Fibroblast of lung (primary cell): ENCODE measurements at regions not wholly inside any gene's neighbourhood (a gene's known extent, or its start where the extent isn't known, plus 50 kb on each side); places are given as distances from the start of the nearest gene placed in this dataset.

ENCODE experiments used
- DNase-seq, 2 donors: peaks; one replicate each; pipeline versions ENCODE4 v3.0.0 to v3.0.0-alpha.2; 2010; ENCODE audit warnings: low read depth in 2 of 2
- H2AFZ ChIP-seq: 2 replicates; pipeline ENCODE4 v1.5.1; 2012; ENCODE audit warnings: low read length, control low read depth, inconsistent platforms
- H3K27ac ChIP-seq: 2 replicates; pipeline ENCODE4 v1.5.1; 2011; ENCODE audit warnings: low read length, control low read depth; ENCODE audit not compliant: insufficient read depth
- H3K27me3 ChIP-seq: 2 replicates; pipeline ENCODE4 v1.5.1; 2011; ENCODE audit warnings: mild to moderate bottlenecking, low read length; ENCODE audit not compliant: control insufficient read depth, insufficient read depth
- H3K36me3 ChIP-seq: 2 replicates; pipeline ENCODE4 v1.5.1; 2011; ENCODE audit warnings: low read length; ENCODE audit not compliant: control insufficient read depth, insufficient read depth
- H3K4me1 ChIP-seq: 2 replicates; pipeline ENCODE4 v1.5.1; 2011; ENCODE audit warnings: low read length; ENCODE audit not compliant: control insufficient read depth, insufficient read depth; ENCODE audit errors: extremely low read depth
- H3K4me2 ChIP-seq: 2 replicates; pipeline ENCODE4 v1.5.1; 2011; ENCODE audit warnings: low read length, control low read depth; ENCODE audit not compliant: insufficient read depth; ENCODE audit errors: extremely low read depth
- H3K4me3 ChIP-seq, 4 experiments: fragments of 200-600 bp in 1 of 4; sonication (generic) in 1 of 4; replicated peaks in 1 of 4; 2 replicates each; pipeline ENCODE4 v1.5.1; 2011 to 2016; ENCODE audit warnings: low read length in 4 of 4, low read depth in 3 of 4, mild to moderate bottlenecking in 3 of 4, control low read depth in 2 of 4, inconsistent platforms in 1 of 4, mixed read lengths in 1 of 4; ENCODE audit not compliant: insufficient read depth in 1 of 4; ENCODE audit errors: control extremely low read depth in 1 of 4
- H3K79me2 ChIP-seq: 2 replicates; pipeline ENCODE4 v1.5.1; 2012; ENCODE audit warnings: mild to moderate bottlenecking, low read length, inconsistent platforms; ENCODE audit not compliant: control insufficient read depth, insufficient read depth
- H3K9ac ChIP-seq: 2 replicates; pipeline ENCODE4 v1.5.1; 2011; ENCODE audit warnings: mild to moderate bottlenecking, low read length, control low read depth; ENCODE audit not compliant: insufficient read depth
- H3K9me3 ChIP-seq: 2 replicates; pipeline ENCODE4 v1.5.1; 2012; ENCODE audit warnings: low read depth, low read length; ENCODE audit not compliant: control insufficient read depth, insufficient read depth
- H4K20me1 ChIP-seq: 2 replicates; pipeline ENCODE4 v1.5.1; 2011; ENCODE audit warnings: low read length; ENCODE audit not compliant: control insufficient read depth, insufficient read depth; ENCODE audit errors: extremely low read depth
- EZH2 ChIP-seq: IDR thresholded peaks from 2 replicates; pipeline ENCODE4 v1.5.1; 2012; ENCODE audit warnings: low read length, control low read depth, mild to moderate bottlenecking; ENCODE audit errors: missing control alignments
- TF ChIP-seq, protein P1 (sequence below), 2 donors: IDR thresholded peaks in 1 of 2; conservative IDR thresholded peaks in 1 of 2; 1 replicate in 1 of 2; 2 replicates in 1 of 2; pipeline ENCODE4 v1.5.1; 2011 to 2012; ENCODE audit warnings: low read length in 2 of 2, control low read depth in 1 of 2, inconsistent platforms in 1 of 2, low read depth in 1 of 2, mild to moderate bottlenecking in 1 of 2

- H3K4me1 ChIP-seq = no peaks in the 10 kb centered on the region
- no peaks in the 10 kb centered on the region for H3K27me3 ChIP-seq
- no peak for DNase-seq
- no peaks in the 10 kb centered on the region for H4K20me1 ChIP-seq
- H3K36me3 ChIP-seq = no peaks in the 10 kb centered on the region
- no peaks in the 10 kb centered on the region for H3K9me3 ChIP-seq
- TF ChIP-seq, protein P1, sequence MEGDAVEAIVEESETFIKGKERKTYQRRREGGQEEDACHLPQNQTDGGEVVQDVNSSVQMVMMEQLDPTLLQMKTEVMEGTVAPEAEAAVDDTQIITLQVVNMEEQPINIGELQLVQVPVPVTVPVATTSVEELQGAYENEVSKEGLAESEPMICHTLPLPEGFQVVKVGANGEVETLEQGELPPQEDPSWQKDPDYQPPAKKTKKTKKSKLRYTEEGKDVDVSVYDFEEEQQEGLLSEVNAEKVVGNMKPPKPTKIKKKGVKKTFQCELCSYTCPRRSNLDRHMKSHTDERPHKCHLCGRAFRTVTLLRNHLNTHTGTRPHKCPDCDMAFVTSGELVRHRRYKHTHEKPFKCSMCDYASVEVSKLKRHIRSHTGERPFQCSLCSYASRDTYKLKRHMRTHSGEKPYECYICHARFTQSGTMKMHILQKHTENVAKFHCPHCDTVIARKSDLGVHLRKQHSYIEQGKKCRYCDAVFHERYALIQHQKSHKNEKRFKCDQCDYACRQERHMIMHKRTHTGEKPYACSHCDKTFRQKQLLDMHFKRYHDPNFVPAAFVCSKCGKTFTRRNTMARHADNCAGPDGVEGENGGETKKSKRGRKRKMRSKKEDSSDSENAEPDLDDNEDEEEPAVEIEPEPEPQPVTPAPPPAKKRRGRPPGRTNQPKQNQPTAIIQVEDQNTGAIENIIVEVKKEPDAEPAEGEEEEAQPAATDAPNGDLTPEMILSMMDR (conservative IDR thresholded peaks at IDR 0.05 in 1 of 2, IDR thresholded peaks at IDR 0.05 in 1 of 2; ENCODE audit: low read depth in 1 of 2, low read length in 2 of 2) = no peak
- TF ChIP-seq EZH2 = no peak
- H3K4me2 ChIP-seq = no peak overlapping the region
- H2AFZ ChIP-seq = no peak overlapping the region
- no peaks in the 10 kb centered on the region for H3K79me2 ChIP-seq
- no peak overlapping the region for H3K4me3 ChIP-seq
- no peak overlapping the region for H3K27ac ChIP-seq
- H3K9ac ChIP-seq = no peak overlapping the region
Measured at GRCh38 chr2:65799141-65799854, 366.9 kb upstream of the SPRED2 start.

- H3K9ac ChIP-seq = no peak overlapping the region
- no peak overlapping the region for H3K27ac ChIP-seq
- no peak for DNase-seq
- no peak overlapping the region for H2AFZ ChIP-seq
- H3K36me3 ChIP-seq = no peaks in the 10 kb centered on the region
- H3K27me3 ChIP-seq = no peaks in the 10 kb centered on the region
- H3K79me2 ChIP-seq = no peaks in the 10 kb centered on the region
- no peaks in the 10 kb centered on the region for H3K4me1 ChIP-seq
- no peaks in the 10 kb centered on the region for H4K20me1 ChIP-seq
- no peak overlapping the region for H3K4me2 ChIP-seq
- no peak for TF ChIP-seq EZH2
- TF ChIP-seq, protein P1 (conservative IDR thresholded peaks at IDR 0.05 in 1 of 2, IDR thresholded peaks at IDR 0.05 in 1 of 2; ENCODE audit: low read depth in 1 of 2, low read length in 2 of 2) = no peak
- no peaks in the 10 kb centered on the region for H3K9me3 ChIP-seq
- H3K4me3 ChIP-seq = no peak overlapping the region
Measured at GRCh38 chr2:65798641-65799040, 366.2 kb upstream of the SPRED2 start.

- Histone ChIP-seq H3K9ac (no peak overlapping the region), H3K9me3 (no peaks in the 10 kb centered on the region), H3K79me2 (no peaks in the 10 kb centered on the region), H2AFZ (no peak overlapping the region), H3K36me3 (no peaks in the 10 kb centered on the region), H3K4me2 (no peak overlapping the region), H4K20me1 (no peaks in the 10 kb centered on the region), H3K27ac (no peak overlapping the region), H3K4me1 (no peaks in the 10 kb centered on the region), H3K27me3 (no peaks in the 10 kb centered on the region), H3K4me3 (no peak overlapping the region)
- TF ChIP-seq EZH2 = no peak
- TF ChIP-seq, protein P1 (conservative IDR thresholded peaks at IDR 0.05 in 1 of 2, IDR thresholded peaks at IDR 0.05 in 1 of 2; ENCODE audit: low read depth in 1 of 2, low read length in 2 of 2) = no peak
- no peak for DNase-seq
Measured at GRCh38 chr2:65794994-65795393, 362.6 kb upstream of the SPRED2 start.
